Erythroblast (primary cell): ENCODE measurements at regions not wholly inside any gene's neighbourhood (a gene's known extent, or its start where the extent isn't known, plus 50 kb on each side); places are given as distances from the start of the nearest gene placed in this dataset.

Experiments used
- GATA1 ChIP-seq: IDR thresholded peaks from 2 replicates; pipeline ENCODE4 v1.6.1; 2011; ENCODE audit warnings: low read depth, mild to moderate bottlenecking, control low read depth, low read length, moderate library complexity
- POLR2A ChIP-seq: IDR thresholded peaks from 2 replicates; pipeline ENCODE4 v1.6.1; 2011; ENCODE audit warnings: mild to moderate bottlenecking, low read length

DNA sequence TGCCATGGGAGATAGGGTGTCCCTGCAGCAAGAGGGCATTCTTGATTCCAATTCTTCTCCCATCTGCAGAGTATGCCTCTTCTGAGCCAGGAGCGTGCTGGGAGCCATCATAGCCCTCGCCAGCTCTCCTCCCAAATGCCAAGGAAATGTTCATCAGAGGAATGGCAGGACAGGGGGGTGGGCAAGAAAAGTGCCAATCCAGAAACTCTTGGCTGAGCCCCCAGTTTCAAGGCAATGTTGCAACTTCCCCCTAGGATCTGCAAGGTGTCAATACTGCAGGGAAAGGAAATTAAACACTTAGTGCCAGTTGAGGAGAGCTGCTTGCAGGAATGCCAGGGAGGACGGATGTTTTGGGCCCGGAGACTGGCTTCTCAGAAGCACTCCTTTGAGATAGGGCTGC is 94.8 kb upstream of the PRDM11 start:
- TF ChIP-seq POLR2A (no peak), GATA1 (no peak)
